A549 (cell line): ENCODE measurements at regions not wholly inside any gene's neighbourhood (a gene's known extent, or its start where the extent isn't known, plus 50 kb on each side); places are given as distances from the start of the nearest gene placed in this dataset.

ENCODE experiments used
- ATAC-seq, 2 experiments: fragments of 200-7000 bp in 1 of 2; fragments of >200 bp in 1 of 2; cut with Nextera tagmentation in 1 of 2; cut with Tn5 transposase in 1 of 2; 3 replicates each; pipeline versions ENCODE4 v1.8.0 to v1.9.1; 2018 to 2020; ENCODE audit warnings: mild to moderate bottlenecking in 1 of 2, moderate library complexity in 1 of 2
- CTCF ChIA-PET: fragments of 300-600 bp; sonication (Branson Sonifier 250); formaldehyde crosslinking; extraction: SDS; loops from one replicate; lab custom pipeline; 2021; ENCODE audit warnings: antibody characterized with exemption, inconsistent platforms; lab: Yijun Ruan, JAX
- POLR2A ChIA-PET: fragments of 350-600 bp; formaldehyde crosslinking; extraction: SDS; loops from one replicate; lab custom pipeline; 2021; ENCODE audit warnings: antibody characterized with exemption, inconsistent platforms; lab: Yijun Ruan, JAX
- DNase-seq, 2 experiments: peaks; one replicate each; pipeline versions ENCODE4 v3.0.0 to v3.0.0-alpha.2; 2011 to 2016; ENCODE audit warnings: low read depth in 1 of 2, low spot score in 1 of 2
- FAIRE-seq: peaks from 2 replicates; lab custom pipeline; 2011; peaks lifted over from hg19 to GRCh38; lab: Jason Lieb, UNC
- H3K27ac ChIP-seq, 2 experiments: fragments of >200 bp; sonication (Bioruptor Twin); formaldehyde crosslinking; 3 replicates each; pipeline ENCODE4 v1.5.1; 2016 to 2017
- H3K4me1 ChIP-seq: fragments of >200 bp; sonication (Bioruptor Twin); formaldehyde crosslinking; 3 replicates; pipeline ENCODE4 v1.6.1; 2016
- H3K4me2 ChIP-seq: fragments of >200 bp; sonication (Bioruptor Twin); formaldehyde crosslinking; 3 replicates; pipeline ENCODE4 v1.6.1; 2016
- H3K4me3 ChIP-seq: fragments of >200 bp; sonication (Bioruptor Twin); formaldehyde crosslinking; 3 replicates; pipeline ENCODE4 v1.5.1; 2016
- H3K9me3 ChIP-seq: fragments of >200 bp; sonication (Bioruptor Twin); formaldehyde crosslinking; 3 replicates; pipeline ENCODE4 v1.6.1; 2016
- CBX2 ChIP-seq: fragments of 200-600 bp; sonication (generic); IDR thresholded peaks from 2 replicates; pipeline ENCODE4 v1.6.1; 2016; ENCODE audit warnings: low read depth, mild to moderate bottlenecking, borderline replicate concordance
- CHD4 ChIP-seq: fragments of 200-600 bp; sonication (generic); IDR thresholded peaks from 2 replicates; pipeline ENCODE4 v1.6.1; 2016; ENCODE audit warnings: antibody characterized with exemption, mild to moderate bottlenecking, borderline replicate concordance
- CTCF ChIP-seq: fragments of >200 bp; sonication (Bioruptor Twin); formaldehyde crosslinking; IDR thresholded peaks from 3 replicates; pipeline ENCODE4 v1.5.1; 2016
- ESRRA ChIP-seq: fragments of 150-350 bp; IDR thresholded peaks from 2 replicates; pipeline ENCODE4 v1.6.1; 2014; ENCODE audit warnings: mild to moderate bottlenecking, low read length, borderline replicate concordance
- HDAC2 ChIP-seq: fragments of 200-600 bp; sonication (generic); IDR thresholded peaks from 2 replicates; pipeline ENCODE4 v1.6.1; 2016
- HOXB13 ChIP-seq: fragments of 250-450 bp; sonication (Bioruptor Pico); IDR thresholded peaks from 2 replicates; pipeline ENCODE4 v1.5.0; 2020; ENCODE audit warnings: low read depth, mild to moderate bottlenecking, moderate library complexity
- KDM1A ChIP-seq: fragments of 200-600 bp; sonication (generic); IDR thresholded peaks from 2 replicates; pipeline ENCODE4 v1.6.1; 2016; ENCODE audit warnings: low read depth, mild to moderate bottlenecking
- PBX3 ChIP-seq: IDR thresholded peaks from 2 replicates; pipeline ENCODE4 v1.6.1; 2012
- RAD21 ChIP-seq, 2 experiments: fragments of >200 bp in 1 of 2; sonication (Bioruptor Twin) in 1 of 2; formaldehyde crosslinking in 1 of 2; IDR thresholded peaks in 1 of 2; conservative IDR thresholded peaks in 1 of 2; 2 replicates in 1 of 2; 3 replicates in 1 of 2; pipeline ENCODE4 v1.6.1; 2012 to 2018; ENCODE audit warnings: inconsistent platforms in 1 of 2
- RARB ChIP-seq: fragments of 250-450 bp; sonication (Bioruptor Pico); IDR thresholded peaks from 2 replicates; pipeline ENCODE4 v1.8.0; 2021; ENCODE audit warnings: mild to moderate bottlenecking, moderate library complexity
- RNF2 ChIP-seq: fragments of 200-600 bp; sonication (generic); IDR thresholded peaks from 2 replicates; pipeline ENCODE4 v1.6.1; 2016; ENCODE audit warnings: low read depth, mild to moderate bottlenecking, antibody characterized with exemption, moderate library complexity, borderline replicate concordance
- TFCP2L1 ChIP-seq: fragments of 250-450 bp; sonication (Bioruptor Pico); IDR thresholded peaks from 2 replicates; pipeline ENCODE4 v1.5.0; 2021; ENCODE audit warnings: mild to moderate bottlenecking
- USF2 ChIP-seq: fragments of 450-650 bp; IDR thresholded peaks from 2 replicates; pipeline ENCODE4 v1.6.1; 2014; ENCODE audit warnings: antibody characterized with exemption
- ZNF302 ChIP-seq: fragments of 250-450 bp; sonication (Bioruptor Pico); IDR thresholded peaks from 2 replicates; pipeline ENCODE4 v1.9.0; 2021; ENCODE audit warnings: inconsistent platforms, mild to moderate bottlenecking, moderate library complexity
- ZSCAN20 ChIP-seq: fragments of 250-450 bp; sonication (Bioruptor Pico); IDR thresholded peaks from 2 replicates; pipeline ENCODE4 v1.8.0; 2022; ENCODE audit warnings: mild to moderate bottlenecking, moderate library complexity
- WGBS: methylation state at CpG from one replicate; pipeline ENCODE4 v1.1.6; 2017; ENCODE audit errors: missing lambda C conversion rate; 5-methylcytosine and 5-hydroxymethylcytosine counted together
- TF ChIP-seq, protein P1 (sequence below): IDR thresholded peaks from 2 replicates; pipeline ENCODE4 v1.6.1; 2012

- Histone ChIP-seq H3K9me3 (no peaks in the 10 kb centered on the region), H3K4me1 (no peaks in the 10 kb centered on the region), H3K4me2 (no peak overlapping the region), H3K27ac (no peak overlapping the region)
- ATAC-seq, result no peak
- no peak for FAIRE-seq
- CTCF ChIA-PET, result no interaction called here
- no peak for TF ChIP-seq CTCF
- TF ChIP-seq USF2, result no peak
- TF ChIP-seq ZNF302, result no peak
- TF ChIP-seq KDM1A, result no peak
- TF ChIP-seq TFCP2L1, result no peak
- no peak for TF ChIP-seq CBX2
- TF ChIP-seq, protein P1, sequence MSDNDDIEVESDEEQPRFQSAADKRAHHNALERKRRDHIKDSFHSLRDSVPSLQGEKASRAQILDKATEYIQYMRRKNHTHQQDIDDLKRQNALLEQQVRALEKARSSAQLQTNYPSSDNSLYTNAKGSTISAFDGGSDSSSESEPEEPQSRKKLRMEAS, result no peak
- TF ChIP-seq, all 56 proteins: peak for 0
- POLR2A ChIA-PET, result no interaction called here
- no peak for DNase-seq
- WGBS, result 14% methylated on average over 11 of the region's 11 CpGs
- H3K4me3 ChIP-seq, result no peak overlapping the region
Observed at GRCh38 chr10:128870830-128871597, 596.0 kb upstream of the MGMT start.

DNA sequence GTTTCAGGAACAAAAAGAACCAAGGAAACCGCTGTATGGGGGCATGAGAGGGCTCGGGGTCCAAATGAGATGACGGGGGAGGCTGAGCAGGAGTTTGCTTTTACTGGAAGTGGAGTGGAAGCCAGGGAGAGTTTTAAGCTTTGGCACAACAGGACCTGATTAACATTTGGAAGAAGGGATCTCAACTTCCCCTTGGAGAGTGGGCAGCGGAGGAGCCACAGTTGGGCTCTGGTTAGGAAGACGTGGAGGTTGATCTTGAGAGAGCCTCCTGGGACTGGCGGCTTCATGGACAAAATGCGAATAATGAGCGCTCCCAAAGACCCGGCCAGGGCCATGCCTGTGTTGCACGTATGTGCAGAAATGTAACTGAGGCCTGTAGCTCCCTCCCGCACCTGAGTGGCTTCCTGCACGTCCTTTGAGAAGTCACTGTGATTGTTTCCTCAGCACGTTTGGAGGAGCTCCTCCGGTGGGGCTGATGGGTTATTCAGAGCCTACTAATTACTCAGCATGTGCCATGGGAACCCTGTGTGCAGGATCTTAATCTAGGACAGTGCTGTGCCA is 595.3 kb upstream of the MGMT start:
- no peak for DNase-seq
- Histone ChIP-seq H3K4me1 (no peaks in the 10 kb centered on the region), H3K4me3 (no peak overlapping the region), H3K9me3 (no peaks in the 10 kb centered on the region), H3K4me2 (no peak overlapping the region)
- POLR2A ChIA-PET, result no interaction called here
- CTCF ChIA-PET, result no interaction called here
- TF ChIP-seq ZSCAN20 (CRISPR knock-in tag) (no peak), HOXB13 (CRISPR knock-in tag) (no peak), ESRRA (no peak), PBX3 (no peak), RAD21 (conservative IDR thresholded peaks at IDR 0.05 in 1 of 2, IDR thresholded peaks at IDR 0.05 in 1 of 2) (no peak), CTCF (no peak), RARB (no peak), RNF2 (no peak), CHD4 (no peak), HDAC2 (no peak)
- TF ChIP-seq, protein P1, result no peak
- TF ChIP-seq, all 56 proteins: peak for 0
- ATAC-seq (no peak), FAIRE-seq (no peak)
- WGBS, result 11% methylated on average over 14 of the region's 14 CpGs
- no peak overlapping the region for H3K27ac ChIP-seq
